HepG2 (cell line): ENCODE measurements at regions not wholly inside any gene's neighbourhood (a gene's known extent, or its start where the extent isn't known, plus 50 kb on each side); places are given as distances from the start of the nearest gene placed in this dataset.

Experiments used
- ATAC-seq: fragments of 200-7000 bp; cut with Tn5 transposase; 3 replicates; pipeline ENCODE4 v1.9.1; 2020; ENCODE audit warnings: mild to moderate bottlenecking, moderate library complexity
- BruUV-seq: library from RNA; stranded (reverse); fragments of 400-500 nt; replicated peaks from 2 replicates; lab custom pipeline; 2021; lab: Mats Ljungman, UMichigan
- CTCF ChIA-PET: fragments of 300-600 bp; formaldehyde crosslinking; extraction: SDS; loops from one replicate; lab custom pipeline; 2021; ENCODE audit warnings: low total read pairs, inconsistent platforms, low intra/inter-chr PET ratio; lab: Yijun Ruan, JAX
- POLR2A ChIA-PET: fragments of 350-600 bp; sonication (Branson Sonifier 250); formaldehyde crosslinking; loops from one replicate; lab custom pipeline; 2020; ENCODE audit warnings: antibody characterized with exemption, inconsistent platforms; lab: Yijun Ruan, JAX
- DNase-seq: peaks from one replicate; pipeline ENCODE4 v3.0.0-alpha.2; 2015; ENCODE audit warnings: low spot score
- FAIRE-seq: peaks from 3 replicates; lab custom pipeline; 2011; peaks lifted over from hg19 to GRCh38; lab: Jason Lieb, UNC
- H2AFZ ChIP-seq: one replicate; pipeline ENCODE4 v1.6.1; 2011; ENCODE audit warnings: low read length, inconsistent platforms
- H3K27ac ChIP-seq: fragments of 300-600 bp; 3 replicates; pipeline ENCODE4 v1.8.0; 2011; ENCODE audit warnings: mixed run types, mild to moderate bottlenecking, mixed read lengths, low read length, inconsistent platforms; ENCODE audit not compliant: insufficient read depth; ENCODE audit errors: extremely low read length
- H3K27me3 ChIP-seq, 2 experiments: fragments of 200-600 bp in 1 of 2; 2 replicates in 1 of 2; 3 replicates in 1 of 2; pipeline versions ENCODE4 v1.6.0 to v1.8.0; 2011; ENCODE audit warnings: low read length in 2 of 2, mild to moderate bottlenecking in 2 of 2, moderate library complexity in 2 of 2, inconsistent platforms in 1 of 2; ENCODE audit not compliant: insufficient read depth in 2 of 2, control insufficient read depth in 1 of 2
- H3K36me3 ChIP-seq, 2 experiments: fragments of 200-600 bp in 1 of 2; replicated peaks in 1 of 2; 2 replicates in 1 of 2; 3 replicates in 1 of 2; pipeline versions ENCODE4 v1.5.1 to v1.8.0; 2011; ENCODE audit warnings: low read length in 2 of 2, inconsistent platforms in 1 of 2; ENCODE audit not compliant: insufficient read depth in 2 of 2, control insufficient read depth in 1 of 2
- H3K4me1 ChIP-seq: 2 replicates; pipeline ENCODE4 v1.5.1; 2012; ENCODE audit warnings: low read length, inconsistent platforms; ENCODE audit not compliant: insufficient read depth
- H3K4me2 ChIP-seq: 2 replicates; pipeline ENCODE4 v1.6.0; 2011; ENCODE audit warnings: low read depth, low read length, inconsistent platforms
- H3K4me3 ChIP-seq, 3 experiments: fragments of 200-600 bp in 1 of 3; sonication (generic), shearing (Covaris generic) in 1 of 3; replicated peaks in 1 of 3; 2 replicates each; pipeline ENCODE4 v1.5.1; 2011 to 2016; ENCODE audit warnings: low read length in 3 of 3, inconsistent platforms in 2 of 3, low read depth in 2 of 3, mild to moderate bottlenecking in 2 of 3, control low read depth in 1 of 3, mixed read lengths in 1 of 3; ENCODE audit not compliant: insufficient read depth in 1 of 3
- H3K79me2 ChIP-seq: one replicate; pipeline ENCODE4 v1.6.1; 2011; ENCODE audit warnings: low read length, inconsistent platforms; ENCODE audit not compliant: insufficient read depth
- H3K9ac ChIP-seq: 2 replicates; pipeline ENCODE4 v1.6.0; 2011; ENCODE audit warnings: mild to moderate bottlenecking, low read depth, low read length, inconsistent platforms; ENCODE audit not compliant: insufficient read depth
- H3K9me3 ChIP-seq: 2 replicates; pipeline ENCODE4 v1.5.1; 2012; ENCODE audit warnings: mild to moderate bottlenecking, low read length
- H4K20me1 ChIP-seq: 2 replicates; pipeline ENCODE4 v1.6.0; 2011; ENCODE audit warnings: inconsistent platforms, mild to moderate bottlenecking, low read length, moderate library complexity; ENCODE audit not compliant: insufficient read depth
- BHLHE40 ChIP-seq: IDR thresholded peaks from 2 replicates; pipeline ENCODE4 v1.6.1; 2011; ENCODE audit warnings: low read length, improper control_type of control experiment
- ELK4 ChIP-seq: sonication (generic); formaldehyde crosslinking; IDR thresholded peaks from 2 replicates; pipeline ENCODE4 v1.9.0; 2021; ENCODE audit warnings: missing genetic modification reagents, borderline replicate concordance
- HCFC1 ChIP-seq: fragments of 150-350 bp; IDR thresholded peaks from 2 replicates; pipeline ENCODE4 v1.6.1; 2014; ENCODE audit warnings: low read depth, low read length
- HMG20A ChIP-seq: IDR thresholded peaks from 2 replicates; pipeline ENCODE4 v1.6.1; 2016; ENCODE audit warnings: borderline replicate concordance
- HOXA9 ChIP-seq: sonication (generic); formaldehyde crosslinking; IDR thresholded peaks from 2 replicates; pipeline ENCODE4 v1.8.1; 2022; ENCODE audit warnings: missing genetic modification reagents, mild to moderate bottlenecking, moderate library complexity, borderline replicate concordance
- IKZF4 ChIP-seq: sonication (generic); formaldehyde crosslinking; IDR thresholded peaks from 2 replicates; pipeline ENCODE4 v1.5.1; 2020; ENCODE audit warnings: borderline replicate concordance, mild to moderate bottlenecking, low read depth, missing genetic modification reagents; ENCODE audit errors: not compliant biosample characterization
- IRF2 ChIP-seq: IDR thresholded peaks from 2 replicates; pipeline ENCODE4 v1.6.1; 2018; ENCODE audit warnings: missing genetic modification reagents, missing compliant biosample characterization
- KAT8 ChIP-seq: IDR thresholded peaks from 2 replicates; pipeline ENCODE4 v1.6.1; 2016; ENCODE audit warnings: missing genetic modification reagents, missing compliant biosample characterization
- KDM5A ChIP-seq: fragments of 200-600 bp; sonication (generic); IDR thresholded peaks from 2 replicates; pipeline ENCODE4 v1.7.0; 2018; ENCODE audit warnings: antibody characterized with exemption, mild to moderate bottlenecking, low read length, borderline replicate concordance
- MEIS1 ChIP-seq: sonication (generic); formaldehyde crosslinking; IDR thresholded peaks from 2 replicates; pipeline ENCODE4 v1.9.0; 2021; ENCODE audit warnings: mild to moderate bottlenecking, missing genetic modification reagents, moderate library complexity, borderline replicate concordance
- RBAK ChIP-seq: sonication (generic); formaldehyde crosslinking; IDR thresholded peaks from 2 replicates; pipeline ENCODE4 v1.5.1; 2020; ENCODE audit warnings: mild to moderate bottlenecking, missing genetic modification reagents
- RFX1 ChIP-seq: fragments of 450-650 bp; IDR thresholded peaks from 2 replicates; pipeline ENCODE4 v1.6.1; 2017
- SIN3B ChIP-seq: fragments of 150-350 bp; IDR thresholded peaks from 2 replicates; pipeline ENCODE4 v1.6.1; 2014; ENCODE audit warnings: low read length
- SNAI1 ChIP-seq: sonication (generic); formaldehyde crosslinking; IDR thresholded peaks from 2 replicates; pipeline ENCODE4 v1.5.0; 2020; ENCODE audit warnings: mild to moderate bottlenecking, missing genetic modification reagents, borderline replicate concordance
- U2AF1 ChIP-seq: fragments of 200-400 bp; formaldehyde crosslinking; optimal IDR thresholded peaks from 2 replicates; pipeline ENCODE3; 2017; ENCODE audit warnings: mild to moderate bottlenecking, low read depth, low read length
- ZNF383 ChIP-seq: sonication (generic); formaldehyde crosslinking; IDR thresholded peaks from 2 replicates; pipeline ENCODE4 v1.4.0; 2020; ENCODE audit warnings: missing genetic modification reagents, mild to moderate bottlenecking, borderline replicate concordance
- ZNF552 ChIP-seq: sonication (generic); formaldehyde crosslinking; IDR thresholded peaks from 2 replicates; pipeline ENCODE4 v1.9.0; 2022; ENCODE audit warnings: missing genetic modification reagents, mild to moderate bottlenecking, borderline replicate concordance
- WGBS: methylation state at CpG from one replicate; pipeline ENCODE4 v1.1.6; 2017; ENCODE audit warnings: low lambda C conversion rate; 5-methylcytosine and 5-hydroxymethylcytosine counted together
- in situ Hi-C: cut with HindIII; loops from 2 replicates; pipeline ENCODE4 v1.10.0; 2017; ENCODE audit warnings: low pct_unique_long_range_greater_than_20kb; ENCODE audit not compliant: extremely low pct_ligation_motif_present
- intact Hi-C: fragments of 100-400 bp; cut with micrococcal nuclease; formaldehyde crosslinking; loops from one replicate; pipeline ENCODE4 v1.10.0; 2022; ENCODE audit not compliant: unreplicated experiment
- TF ChIP-seq, protein P1 (sequence below): sonication (generic); formaldehyde crosslinking; IDR thresholded peaks from 2 replicates; pipeline ENCODE4 v1.8.0; 2022; ENCODE audit warnings: mild to moderate bottlenecking, missing genetic modification reagents, borderline replicate concordance
- TF ChIP-seq, protein P2 (sequence below): sonication (generic); formaldehyde crosslinking; conservative IDR thresholded peaks from 2 replicates; pipeline ENCODE4 v1.8.1; 2023; ENCODE audit warnings: missing genetic modification reagents

DNA sequence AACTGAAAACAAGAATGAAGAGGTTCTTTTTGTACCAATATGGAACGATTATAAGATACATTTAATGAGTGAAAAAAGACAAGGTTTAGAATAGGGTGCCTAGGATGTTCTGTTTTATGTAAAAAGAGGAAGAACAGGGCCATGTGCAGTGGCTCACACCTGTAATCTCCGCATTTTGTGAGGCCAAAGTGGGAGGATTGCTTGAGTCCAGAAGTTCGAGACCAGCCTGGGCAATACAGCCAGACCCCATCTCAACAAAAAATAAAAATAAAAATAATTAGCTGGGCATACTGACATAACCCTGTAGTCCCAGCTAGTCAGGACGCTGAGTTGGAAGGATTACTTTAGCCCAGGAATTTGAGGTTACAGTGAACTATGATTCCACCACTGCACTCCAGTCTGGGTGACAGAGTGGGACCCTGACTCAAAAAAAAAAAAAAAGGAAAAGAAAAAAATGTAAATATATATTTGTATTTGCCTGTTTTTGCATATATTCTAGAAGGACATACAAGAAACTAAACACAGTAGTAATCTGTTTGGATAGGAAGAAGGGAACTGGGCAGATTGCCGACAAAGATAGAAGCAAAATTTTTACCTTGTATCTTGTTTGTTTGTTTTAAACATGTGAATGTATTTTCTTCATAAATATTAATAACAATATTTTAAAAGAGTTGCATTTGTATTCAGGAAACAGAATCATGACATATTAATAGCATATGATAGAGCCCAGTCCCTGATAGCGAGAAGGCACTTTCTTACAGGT, 174.3 kb downstream of the SOX2 start:
- ATAC-seq, result no peak
- Histone ChIP-seq H3K27me3 (no peaks in the 10 kb centered on the region), H3K4me1 (no peaks in the 10 kb centered on the region), H3K4me3 (no peak overlapping the region), H3K36me3 (no peaks in the 10 kb centered on the region), H3K27ac (no peak overlapping the region), H3K9ac (no peak overlapping the region), H3K79me2 (no peaks in the 10 kb centered on the region), H3K4me2 (no peak overlapping the region), H2AFZ (no peak overlapping the region), H3K9me3 (no peaks in the 10 kb centered on the region), H4K20me1 (no peaks in the 10 kb centered on the region)
- under 1% methylated on average over 6 of the region's 6 CpGs for WGBS
- BruUV-seq, result no TSS peak
- intact Hi-C loops (no loop called here), in situ Hi-C loops (no loop called here)
- FAIRE-seq, result no peak
- CTCF ChIA-PET, result no interaction called here
- POLR2A ChIA-PET, result no interaction called here
- no peak for TF ChIP-seq KDM5A
- no peak for TF ChIP-seq BHLHE40
- no peak for TF ChIP-seq ELK4 (CRISPR knock-in tag)
- no peak for TF ChIP-seq KAT8 (CRISPR knock-in tag)
- no peak for TF ChIP-seq IRF2 (CRISPR knock-in tag)
- TF ChIP-seq SIN3B, result no peak
- no peak for TF ChIP-seq IKZF4
- no peak for TF ChIP-seq RBAK
- no peak for TF ChIP-seq HCFC1
- no peak for TF ChIP-seq HOXA9 (CRISPR knock-in tag)
- TF ChIP-seq, protein P1, sequence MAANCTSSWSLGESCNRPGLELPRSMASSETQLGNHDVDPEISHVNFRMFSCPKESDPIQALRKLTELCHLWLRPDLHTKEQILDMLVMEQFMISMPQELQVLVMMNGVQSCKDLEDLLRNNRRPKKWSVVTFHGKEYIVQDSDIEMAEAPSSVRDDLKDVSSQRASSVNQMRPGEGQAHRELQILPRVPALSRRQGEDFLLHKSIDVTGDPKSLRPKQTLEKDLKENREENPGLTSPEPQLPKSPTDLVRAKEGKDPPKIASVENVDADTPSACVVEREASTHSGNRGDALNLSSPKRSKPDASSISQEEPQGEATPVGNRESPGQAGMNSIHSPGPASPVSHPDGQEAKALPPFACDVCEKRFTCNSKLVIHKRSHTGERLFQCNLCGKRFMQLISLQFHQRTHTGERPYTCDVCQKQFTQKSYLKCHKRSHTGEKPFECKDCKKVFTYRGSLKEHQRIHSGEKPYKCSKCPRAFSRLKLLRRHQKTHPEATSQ (CRISPR knock-in tag), result no peak
- no peak for TF ChIP-seq MEIS1
- TF ChIP-seq ZNF383, result no peak
- TF ChIP-seq, protein P2, sequence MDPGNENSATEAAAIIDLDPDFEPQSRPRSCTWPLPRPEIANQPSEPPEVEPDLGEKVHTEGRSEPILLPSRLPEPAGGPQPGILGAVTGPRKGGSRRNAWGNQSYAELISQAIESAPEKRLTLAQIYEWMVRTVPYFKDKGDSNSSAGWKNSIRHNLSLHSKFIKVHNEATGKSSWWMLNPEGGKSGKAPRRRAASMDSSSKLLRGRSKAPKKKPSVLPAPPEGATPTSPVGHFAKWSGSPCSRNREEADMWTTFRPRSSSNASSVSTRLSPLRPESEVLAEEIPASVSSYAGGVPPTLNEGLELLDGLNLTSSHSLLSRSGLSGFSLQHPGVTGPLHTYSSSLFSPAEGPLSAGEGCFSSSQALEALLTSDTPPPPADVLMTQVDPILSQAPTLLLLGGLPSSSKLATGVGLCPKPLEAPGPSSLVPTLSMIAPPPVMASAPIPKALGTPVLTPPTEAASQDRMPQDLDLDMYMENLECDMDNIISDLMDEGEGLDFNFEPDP, result no peak
- TF ChIP-seq RFX1, result no peak
- TF ChIP-seq ZNF552, result no peak
- TF ChIP-seq U2AF1, result no peak
- TF ChIP-seq SNAI1 (CRISPR knock-in tag), result no peak
- no peak for TF ChIP-seq HMG20A (CRISPR knock-in tag)
- DNase-seq, result no peak
